NCI-H526 treated with DMSO at 0.1 percent for 48 hours (cell line): ENCODE measurements at regions not wholly inside any gene's neighbourhood (a gene's known extent, or its start where the extent isn't known, plus 50 kb on each side); places are given as distances from the start of the nearest gene placed in this dataset.

Source experiments
- DNase-seq: peaks from one replicate; lab custom pipeline; 2025; lab: John Stamatoyannopoulos, UW

DNA sequence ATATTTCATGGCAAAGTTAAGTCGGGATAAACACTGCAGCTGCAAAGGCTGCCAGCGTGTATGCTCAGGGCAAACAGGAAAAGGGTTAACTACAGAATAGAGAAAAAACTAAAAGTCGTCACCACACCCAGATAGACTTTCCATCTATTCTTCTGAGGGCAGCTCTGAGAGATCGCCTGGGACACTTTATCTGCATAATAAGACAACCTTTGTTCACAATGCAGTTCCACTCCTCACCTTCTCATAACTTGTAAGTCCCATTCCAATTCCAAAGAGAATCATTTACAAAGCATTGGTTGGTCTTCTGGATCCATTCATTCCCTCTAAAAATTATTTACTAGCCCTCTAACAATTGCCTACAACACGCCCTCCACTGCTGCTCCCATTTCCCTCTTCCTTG lies 437.4 kb downstream of the RND3 start:
- no peak for DNase-seq

DNA sequence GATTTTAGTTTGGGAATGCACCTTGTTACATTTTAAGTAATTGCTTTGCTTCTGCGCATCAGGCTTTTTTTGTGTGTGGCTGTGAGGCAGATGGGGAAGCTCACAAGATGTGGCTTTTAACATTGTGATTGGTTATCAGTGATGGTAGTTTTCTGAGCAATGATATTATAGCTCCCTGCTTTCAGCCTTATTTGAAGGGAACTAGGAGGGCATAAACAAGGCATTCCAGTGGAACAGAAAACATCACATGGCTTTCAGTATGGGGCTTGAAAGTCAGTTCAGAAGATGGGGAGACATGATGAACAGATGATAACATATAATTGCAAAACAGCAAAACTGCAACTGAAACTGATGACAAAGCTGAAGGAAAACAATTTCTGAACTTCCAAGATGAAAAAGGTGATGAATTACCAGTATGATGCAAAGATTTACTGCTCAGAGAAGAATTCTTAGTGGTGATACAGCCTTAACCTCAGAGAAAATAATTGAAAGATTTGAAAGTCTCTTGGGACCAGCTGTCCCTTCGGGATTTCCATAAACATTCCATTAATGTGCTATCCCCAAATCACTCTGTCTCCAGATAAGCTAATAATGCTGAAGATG lies 439.7 kb downstream of the RND3 start:
- DNase-seq = no peak

DNA sequence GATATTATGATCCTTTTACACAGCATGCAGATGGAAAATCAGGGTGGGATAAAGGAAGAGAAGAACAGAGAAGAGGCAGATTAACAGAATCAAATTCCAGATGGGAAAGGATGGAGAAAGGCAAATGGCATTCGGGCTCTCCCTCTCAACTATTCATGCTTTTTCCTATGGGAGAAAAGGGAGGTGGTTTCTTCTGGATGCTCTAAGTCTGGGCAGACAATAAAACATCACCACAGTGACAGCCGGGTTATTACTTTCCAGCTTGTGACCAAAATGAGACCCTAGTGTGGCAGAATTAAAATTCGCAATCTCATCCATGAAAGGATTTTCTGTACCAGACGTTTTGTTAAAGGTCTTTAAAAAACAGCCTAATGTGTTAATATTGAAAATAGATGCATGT lies 440.7 kb downstream of the RND3 start:
- no peak for DNase-seq

DNA sequence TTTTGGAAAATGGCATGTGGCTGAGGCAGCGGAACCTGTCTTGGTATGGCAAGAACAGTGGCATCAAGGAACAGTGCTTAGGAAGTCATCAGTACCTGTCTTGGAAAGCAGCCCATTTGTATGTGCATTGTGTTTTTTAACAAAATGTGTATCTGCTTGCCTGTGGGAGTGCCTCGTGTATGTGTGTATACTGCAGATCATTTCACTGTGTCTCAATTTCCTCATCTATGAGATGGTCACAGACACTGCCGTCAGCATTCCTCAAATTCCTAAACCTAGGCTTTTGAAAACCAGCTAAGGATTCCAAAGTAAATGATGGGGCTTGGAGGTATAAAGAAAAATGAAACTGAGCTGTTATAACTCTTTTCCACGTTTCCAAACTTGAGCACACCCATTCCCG lies 441.3 kb downstream of the RND3 start:
- DNase-seq = no peak

DNA sequence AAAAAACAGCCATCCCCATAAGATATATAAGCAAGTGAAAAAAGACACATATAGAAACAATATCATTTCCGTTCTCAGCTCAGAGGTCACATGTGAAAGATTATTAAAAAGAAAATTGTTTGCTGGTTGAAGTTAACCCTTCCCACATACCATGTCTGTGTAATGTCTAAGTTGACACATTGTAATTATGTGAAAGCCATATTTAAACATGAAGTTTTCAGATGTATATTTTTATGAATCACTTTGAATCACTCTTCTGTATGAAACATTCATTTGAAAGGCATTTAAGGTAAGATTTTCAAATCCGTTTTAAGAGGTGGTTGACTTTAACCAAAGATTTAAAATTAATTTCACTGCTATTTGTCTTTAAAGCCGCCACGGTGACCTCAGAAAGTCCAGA lies 441.9 kb downstream of the RND3 start:
- no peak for DNase-seq

DNA sequence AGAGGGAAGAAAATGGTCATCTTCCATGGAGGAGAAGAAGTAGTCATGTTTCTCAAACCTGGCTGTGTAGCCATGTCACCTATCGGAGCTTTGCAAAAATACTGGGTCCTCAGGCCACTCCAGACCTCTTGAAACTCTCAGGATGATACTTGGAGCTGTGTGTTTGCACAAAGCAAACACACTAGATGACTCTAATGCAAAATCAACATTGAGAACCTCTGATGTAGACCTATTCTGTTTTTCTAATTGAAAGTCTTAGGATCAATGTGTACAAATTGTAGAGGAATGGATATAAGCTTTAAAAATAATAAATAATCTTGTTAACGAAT lies 444.3 kb downstream of the RND3 start:
- DNase-seq = no peak

DNA sequence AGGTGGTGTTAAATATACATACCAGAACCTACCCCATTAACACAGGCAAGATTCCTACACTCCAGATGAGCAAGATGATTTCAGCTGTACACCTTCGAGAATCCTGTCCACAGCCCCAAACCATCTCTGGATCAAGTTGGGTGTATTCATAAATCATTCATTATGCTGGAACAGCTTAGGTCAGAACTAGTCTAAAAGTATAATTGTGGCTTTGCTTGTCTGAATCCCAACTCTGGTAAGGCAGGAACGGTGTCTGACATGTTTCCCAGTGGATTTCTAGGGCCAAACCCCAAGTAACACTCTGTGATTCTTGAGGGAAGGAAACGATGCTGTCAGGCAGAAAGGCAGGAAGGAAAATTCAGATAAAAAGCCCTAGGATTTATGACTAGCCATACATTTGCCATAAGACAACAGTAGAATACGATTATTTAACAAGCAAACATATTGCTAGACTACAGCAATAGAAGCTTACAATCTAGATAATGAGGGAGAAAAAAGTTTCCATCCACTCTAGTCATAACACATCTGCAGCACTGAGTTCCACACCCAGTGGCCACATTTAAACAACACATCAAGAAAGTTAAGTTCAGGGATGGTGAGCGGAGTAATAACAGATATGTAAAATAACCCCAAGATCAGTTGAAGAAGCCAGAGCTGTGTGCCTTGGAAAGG lies 444.8 kb downstream of the RND3 start:
- DNase-seq = no peak

DNA sequence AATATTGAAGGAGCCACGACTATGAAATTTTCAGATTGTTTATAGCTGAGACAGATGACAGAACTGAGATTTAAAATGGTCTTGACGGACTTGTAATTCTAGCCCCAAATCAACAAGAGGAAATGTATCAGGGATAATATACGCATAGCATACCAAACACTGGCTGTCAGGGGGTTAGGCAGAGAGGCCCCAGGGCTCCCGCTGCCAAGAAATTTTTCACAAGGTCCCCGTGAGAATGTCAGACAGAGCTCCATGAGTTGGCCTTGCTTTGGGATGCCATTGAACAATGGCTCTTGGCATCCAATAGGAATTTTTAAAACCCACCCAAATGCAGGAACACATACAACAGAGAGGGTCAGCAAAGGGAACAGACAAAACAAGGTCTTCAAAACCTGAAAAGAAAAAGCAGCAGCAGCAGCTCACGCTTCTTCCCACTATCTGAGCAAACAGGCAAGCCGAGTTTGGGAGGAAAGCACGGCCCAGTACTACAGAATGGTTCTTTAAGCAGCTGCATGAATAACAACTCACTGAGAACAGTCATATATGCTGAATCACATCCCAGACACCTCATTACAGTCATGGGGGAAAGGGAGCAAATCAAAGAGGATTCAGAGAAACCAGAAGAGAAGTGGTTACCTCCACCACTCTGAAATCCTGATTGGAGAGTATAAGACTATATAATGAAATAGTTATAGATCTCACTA lies 445.6 kb downstream of the RND3 start:
- no peak for DNase-seq

DNA sequence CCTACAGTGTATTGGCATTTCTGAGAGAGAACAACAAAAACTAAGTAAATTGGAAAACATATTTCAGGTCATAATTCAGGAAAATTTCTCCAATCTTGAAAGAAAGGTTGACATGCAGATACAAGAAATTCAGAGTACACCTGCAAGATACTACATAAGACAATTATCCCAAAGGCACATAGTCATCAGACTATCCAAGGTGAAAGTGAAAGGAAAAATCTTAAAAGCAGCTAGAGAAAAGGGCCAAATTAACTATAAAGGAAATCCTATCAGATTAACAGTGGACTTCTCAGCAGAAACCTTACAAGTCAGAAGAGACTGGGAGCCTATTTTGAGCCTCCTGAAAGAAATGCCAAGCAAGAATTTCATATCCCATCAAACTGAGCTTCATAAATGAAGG lies 449.0 kb upstream of the MMADHC start:
- DNase-seq = no peak

DNA sequence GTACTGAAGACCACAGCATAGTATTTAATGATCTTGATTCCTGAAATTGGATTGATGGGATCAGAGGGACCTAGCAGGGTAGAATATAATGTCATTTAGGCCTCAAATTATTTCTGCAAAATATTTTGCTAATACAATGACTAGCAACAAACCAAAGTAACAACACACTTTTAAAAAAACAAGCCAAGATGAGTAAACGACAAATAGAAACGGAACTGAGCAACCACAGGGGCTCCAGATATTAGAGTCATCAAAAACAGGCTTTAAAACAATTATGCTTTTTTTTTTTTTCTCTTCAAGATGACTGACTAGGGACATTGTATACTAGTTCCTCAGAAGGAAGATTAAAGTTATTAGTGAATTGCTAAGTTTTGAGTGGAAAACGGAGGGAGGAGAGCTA lies 447.1 kb upstream of the MMADHC start:
- no peak for DNase-seq

DNA sequence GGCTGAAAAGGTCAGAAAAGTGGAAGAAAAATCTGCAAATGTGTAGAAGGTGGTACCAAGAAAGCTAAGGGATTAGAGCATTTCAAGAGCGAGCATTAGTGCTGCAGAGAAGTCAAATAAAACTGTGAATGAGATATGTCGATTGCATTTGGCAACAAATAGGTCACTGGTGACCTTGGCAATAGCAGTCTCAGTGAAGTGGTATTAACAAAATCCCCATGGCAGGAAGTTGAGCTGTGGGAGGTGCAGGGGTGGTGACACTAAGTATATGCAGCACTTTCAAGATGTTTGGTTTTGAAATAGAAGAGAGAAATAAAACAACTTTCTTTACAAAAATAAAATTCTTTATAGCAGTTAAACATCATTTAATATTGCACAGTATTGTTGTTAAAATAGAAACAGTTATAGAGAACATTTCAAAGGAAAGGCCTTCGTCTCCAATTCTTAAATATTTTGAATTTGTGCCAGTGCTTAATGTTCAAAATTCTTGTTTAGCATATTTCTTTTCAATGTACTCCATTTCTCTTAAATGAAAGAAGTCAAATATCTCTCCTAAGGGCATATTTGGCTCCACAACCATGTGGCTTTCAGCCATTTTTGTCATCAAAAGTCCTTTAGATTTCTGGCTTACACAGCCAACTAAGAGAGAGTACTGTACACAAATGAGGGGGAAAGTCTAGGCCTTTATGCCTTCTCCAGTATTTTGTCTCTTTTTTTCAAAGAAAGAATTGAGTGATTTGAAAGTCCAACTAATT lies 443.0 kb upstream of the MMADHC start:
- no peak for DNase-seq

DNA sequence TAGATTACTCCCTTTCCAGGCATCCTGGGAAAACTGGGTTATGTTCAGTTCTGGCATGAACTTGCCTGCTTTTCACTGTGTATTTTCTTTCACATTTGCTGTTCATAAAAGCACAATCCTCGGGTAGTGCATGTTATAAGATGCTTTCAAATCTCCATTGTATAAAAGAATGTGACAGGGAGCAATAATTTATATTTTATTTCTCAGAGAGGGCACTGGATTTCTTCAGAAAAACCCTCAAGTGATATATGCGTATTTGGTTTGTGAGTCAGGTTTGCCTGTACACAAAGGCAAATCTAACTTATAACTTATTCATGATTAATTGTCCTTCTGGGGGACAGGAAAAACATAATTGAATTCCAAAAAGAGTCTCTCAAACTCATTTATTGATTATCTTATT lies 440.7 kb upstream of the MMADHC start:
- no peak for DNase-seq

DNA sequence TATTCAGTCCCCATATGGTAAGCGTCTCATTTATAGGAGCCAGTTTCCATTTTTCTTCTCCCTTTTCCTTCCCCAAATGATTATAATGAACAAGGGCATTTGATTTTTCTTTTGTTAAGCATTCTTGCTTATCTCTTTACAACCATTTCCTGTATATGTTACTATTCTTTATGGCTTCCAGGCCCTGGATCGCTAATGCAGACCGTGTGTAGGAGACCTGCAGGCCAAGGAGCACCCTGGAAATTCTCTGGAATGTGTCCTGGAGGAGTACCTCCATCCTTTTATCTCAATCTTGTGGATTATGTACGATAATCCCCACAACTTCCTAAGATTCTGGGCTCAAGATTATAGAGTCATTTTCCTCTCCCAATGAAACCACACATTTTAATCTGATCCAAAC lies 439.6 kb upstream of the MMADHC start:
- DNase-seq = no peak

DNA sequence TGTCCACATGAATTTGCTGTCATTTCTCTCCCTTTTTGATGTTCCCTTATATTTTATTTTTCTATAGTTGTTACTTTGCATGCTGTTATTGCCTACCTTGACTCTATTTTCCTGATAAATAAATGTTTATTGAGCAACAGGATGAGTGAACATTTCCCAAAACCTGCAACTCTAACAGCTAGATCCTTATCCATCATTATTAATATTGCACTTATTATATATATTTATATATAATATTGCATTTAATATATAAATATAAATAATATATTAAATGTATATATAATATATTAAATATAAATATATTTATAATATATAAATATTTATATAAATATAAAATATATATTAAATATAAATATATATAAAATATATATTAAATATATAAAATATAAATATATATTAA lies 436.1 kb upstream of the MMADHC start:
- DNase-seq = no peak

DNA sequence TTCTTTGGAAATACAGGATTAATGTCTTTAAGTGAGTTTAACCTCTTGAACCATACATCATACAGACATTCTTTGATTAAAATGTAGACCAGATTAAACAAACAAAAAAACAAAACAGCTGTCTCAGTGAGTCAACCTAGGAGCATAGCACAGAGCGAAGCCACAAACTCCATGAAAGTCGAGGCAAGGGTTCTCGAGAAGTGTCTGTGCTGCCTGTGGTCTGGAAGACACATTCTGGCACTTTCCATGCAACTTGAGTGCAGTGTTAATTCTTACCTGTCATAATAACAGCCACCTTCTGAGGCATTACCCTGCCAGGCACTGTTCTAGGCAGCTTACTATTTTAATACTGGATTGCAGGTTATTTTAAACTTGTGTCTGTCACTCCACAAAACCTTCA lies 435.5 kb upstream of the MMADHC start:
- DNase-seq = no peak

DNA sequence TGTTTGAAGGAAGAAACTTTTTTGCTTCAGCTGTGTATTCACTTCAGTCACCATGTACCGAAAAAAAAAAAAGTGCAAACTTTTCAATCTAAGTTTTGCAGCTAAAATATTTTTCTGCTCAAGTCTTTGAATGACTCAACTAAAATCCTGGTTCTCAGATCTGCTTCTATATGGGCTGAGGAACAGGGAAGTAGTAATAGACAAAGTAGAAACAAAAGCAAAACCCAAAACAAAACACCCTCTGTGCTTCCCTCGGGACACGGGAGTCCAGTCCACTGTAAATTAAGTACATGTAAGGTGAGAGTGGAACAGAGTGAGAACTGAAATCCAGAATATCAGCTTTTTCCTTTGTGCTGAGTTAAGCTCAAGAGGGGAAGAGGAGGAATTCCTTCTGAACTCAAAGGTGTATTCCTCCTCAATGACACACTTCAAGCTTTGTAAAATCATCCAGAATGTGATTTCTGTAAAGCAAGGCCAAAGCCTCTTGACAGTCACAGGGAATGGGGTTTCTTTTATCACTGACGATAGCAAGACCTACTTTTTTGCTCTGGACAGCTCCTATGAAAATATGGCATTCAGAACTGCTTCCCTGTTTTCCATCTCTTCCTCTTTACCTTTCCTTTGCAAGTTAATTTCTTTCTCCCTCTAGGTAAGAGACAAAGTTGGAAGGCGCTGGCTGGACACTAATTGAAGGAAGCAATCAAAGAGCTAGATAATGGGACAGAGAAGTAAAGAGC lies 433.5 kb upstream of the MMADHC start:
- DNase-seq = no peak

DNA sequence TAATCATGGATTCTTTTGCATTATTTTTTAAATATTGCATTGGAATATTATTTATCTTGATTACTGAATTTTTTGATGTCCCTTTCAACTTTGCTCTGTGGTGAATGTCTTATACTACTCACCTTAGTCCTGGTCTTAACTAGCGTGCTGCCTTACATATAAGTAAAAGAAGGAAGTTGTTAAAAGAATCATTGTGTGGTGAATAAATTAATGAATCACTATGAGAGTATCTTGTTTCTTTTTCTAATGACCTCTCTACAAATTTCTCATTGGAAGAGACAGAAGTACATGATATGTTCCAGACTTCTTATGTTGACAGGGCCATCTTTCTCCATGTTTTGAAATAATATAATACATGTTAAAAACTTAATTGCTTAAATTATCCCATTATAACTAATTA lies 432.6 kb upstream of the MMADHC start:
- DNase-seq = no peak

DNA sequence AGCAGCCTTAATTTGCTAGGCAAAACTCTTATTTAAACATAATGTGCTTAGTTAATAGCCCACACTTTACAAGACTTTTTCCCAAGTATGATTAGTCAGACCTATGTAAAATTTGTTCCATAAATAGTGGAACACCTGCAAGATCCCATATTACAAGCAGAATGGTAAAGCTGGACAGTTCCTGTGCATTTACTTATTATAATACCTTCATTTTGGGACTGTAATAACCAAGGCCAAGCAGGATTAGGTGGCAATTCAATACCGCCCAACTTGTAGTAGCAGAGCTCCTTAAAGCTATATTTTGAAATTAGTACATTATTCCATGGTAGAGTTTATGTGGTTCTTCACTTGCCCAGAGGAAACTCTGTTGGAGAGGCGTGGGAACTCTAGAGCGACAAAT lies 431.5 kb upstream of the MMADHC start:
- peak; percentile 94 for DNase-seq

DNA sequence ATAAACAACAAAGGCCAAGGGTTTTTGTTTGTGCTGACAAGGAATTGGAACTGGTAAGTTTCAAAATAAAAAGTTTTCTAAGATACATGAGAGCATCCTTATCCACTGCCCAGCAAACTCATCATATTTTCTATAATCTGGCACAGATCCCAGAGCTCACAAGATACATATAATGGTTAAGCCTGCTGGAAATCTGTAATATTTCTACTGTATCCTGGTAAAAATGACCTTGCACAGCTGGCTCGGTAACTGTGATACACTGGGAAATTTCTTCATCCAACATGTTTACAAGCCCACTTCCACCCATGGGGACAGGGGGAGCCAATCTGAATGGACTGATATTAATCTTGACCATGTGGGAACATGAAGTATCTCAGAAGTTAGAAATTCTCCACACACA lies 425.4 kb upstream of the MMADHC start:
- no peak for DNase-seq

DNA sequence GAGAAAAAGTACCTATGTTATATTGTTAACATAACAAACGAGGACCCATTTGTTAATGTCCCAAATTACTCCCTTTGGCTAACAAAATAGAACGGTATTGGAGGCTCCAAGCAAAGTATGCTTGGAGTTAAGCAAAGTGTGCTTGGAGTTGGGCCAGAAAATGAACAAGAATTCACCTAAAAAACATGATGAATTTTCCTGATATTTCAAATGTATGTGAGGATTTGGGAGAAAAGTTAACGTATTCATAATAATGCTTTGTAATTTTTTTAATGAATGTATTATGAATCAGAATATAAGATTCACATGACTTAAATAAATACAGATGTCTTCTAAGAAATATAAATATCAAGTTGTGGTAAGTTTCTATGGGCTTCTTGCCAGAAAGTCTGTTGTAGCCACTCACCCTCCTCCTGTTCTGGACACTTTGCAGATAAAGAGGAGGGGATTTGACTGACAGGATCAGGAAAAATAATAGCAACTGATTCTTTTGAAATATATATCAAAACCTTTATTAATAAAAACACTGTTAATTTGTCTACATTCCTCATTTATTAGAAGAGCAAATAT lies 423.7 kb upstream of the MMADHC start:
- DNase-seq = no peak

DNA sequence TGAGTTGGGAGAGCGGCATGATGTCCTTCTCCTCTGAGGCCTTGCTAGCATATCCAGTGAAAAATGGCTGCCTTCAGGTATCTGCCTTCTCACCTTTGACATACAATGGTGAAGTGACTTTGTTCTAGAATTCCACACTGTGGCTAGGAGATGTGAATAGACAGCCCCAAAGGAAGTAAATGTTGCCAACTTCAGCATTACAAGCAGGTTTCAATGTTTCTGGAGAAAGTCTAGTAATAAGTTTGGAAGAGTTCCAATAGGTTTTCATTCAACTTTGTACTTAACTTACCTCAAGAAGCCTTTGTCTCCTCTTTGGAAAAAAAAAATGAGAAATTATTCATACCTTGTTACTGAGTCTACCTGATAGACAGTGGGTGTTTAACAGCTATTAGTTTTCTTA lies 421.3 kb upstream of the MMADHC start:
- no peak for DNase-seq

DNA sequence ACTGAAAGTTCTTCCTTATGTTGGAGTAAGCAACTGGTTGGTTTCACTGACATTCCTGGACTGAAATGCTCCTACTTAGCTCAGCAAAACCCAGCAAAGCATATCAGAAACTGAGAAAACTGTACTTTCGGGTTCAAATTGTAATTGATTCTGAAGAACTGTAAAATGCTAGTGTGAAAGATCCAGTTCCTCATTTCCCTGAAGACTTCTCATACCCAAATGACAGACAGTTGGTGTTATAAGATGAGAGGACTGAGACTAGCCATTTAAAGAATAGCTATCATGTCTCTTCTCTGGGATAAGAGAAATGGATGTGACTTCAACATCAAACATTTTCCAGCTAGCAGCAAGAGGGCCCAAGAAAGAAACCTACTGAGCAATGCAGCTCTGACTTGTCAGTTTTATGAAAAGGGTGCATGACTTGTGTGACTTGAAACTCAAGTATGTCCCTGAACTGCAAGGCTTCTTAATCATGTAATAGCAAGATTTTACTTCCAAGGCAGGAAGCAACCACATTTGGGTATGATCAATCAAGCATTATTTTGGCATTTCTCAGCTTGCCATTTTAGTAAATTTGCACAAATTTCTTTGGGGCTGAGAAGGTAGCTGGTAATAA lies 420.3 kb upstream of the MMADHC start:
- no peak for DNase-seq
